GM21737 (cell line): ENCODE measurements at regions not wholly inside any gene's neighbourhood (a gene's known extent, or its start where the extent isn't known, plus 50 kb on each side); places are given as distances from the start of the nearest gene placed in this dataset.
"Not testable (repeated sequence)": the region's sequence is repeated elsewhere in the genome, so short reads cannot be mapped to it uniquely, and the experiment has no call there.

Experiments
- ATAC-seq: cut with Tn5 transposase; IDR thresholded peaks from one replicate; pipeline ENCODE4 v1.9.1; 2021; ENCODE audit warnings: mild to moderate bottlenecking, moderate library complexity; ENCODE audit not compliant: unreplicated experiment

DNA sequence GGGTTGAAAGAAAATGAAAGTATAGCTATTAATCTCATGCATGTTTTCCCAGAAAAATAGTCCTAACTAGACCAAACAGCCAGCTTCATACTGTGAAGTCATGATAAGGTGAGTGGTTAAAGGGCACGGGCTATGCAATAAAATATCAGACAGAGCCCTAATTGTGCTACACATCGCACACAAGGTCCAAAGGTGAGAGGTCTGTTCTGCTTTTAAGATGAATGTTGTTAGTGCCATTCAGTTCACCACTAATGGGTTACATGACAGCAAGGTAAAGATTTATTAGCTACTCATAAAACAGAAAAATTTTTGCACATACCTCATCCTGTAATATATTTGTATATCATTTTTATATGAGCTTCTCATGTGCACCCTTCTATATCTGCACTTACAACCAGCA, 105.0 kb upstream of the STK17B start:
- ATAC-seq: no peak

DNA sequence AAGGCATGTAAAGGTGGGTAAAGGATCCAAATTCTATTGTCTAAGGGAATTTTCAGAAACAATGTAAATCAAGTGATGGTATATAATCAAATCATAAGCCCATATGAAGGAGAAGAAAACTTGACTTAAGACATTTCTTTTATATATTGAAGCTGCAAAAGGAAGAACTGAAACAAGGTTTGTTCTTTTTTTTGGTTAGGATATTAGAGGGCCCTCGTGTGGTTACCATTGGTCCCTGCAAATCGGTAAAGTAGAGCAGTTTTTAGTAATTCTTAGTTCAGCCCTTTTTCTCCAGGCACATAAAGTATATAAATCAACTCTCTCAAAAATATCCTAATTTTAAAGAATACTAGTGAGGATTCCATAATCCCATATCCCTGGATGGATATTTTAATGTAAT, 105.6 kb upstream of the STK17B start:
- ATAC-seq: no peak

DNA sequence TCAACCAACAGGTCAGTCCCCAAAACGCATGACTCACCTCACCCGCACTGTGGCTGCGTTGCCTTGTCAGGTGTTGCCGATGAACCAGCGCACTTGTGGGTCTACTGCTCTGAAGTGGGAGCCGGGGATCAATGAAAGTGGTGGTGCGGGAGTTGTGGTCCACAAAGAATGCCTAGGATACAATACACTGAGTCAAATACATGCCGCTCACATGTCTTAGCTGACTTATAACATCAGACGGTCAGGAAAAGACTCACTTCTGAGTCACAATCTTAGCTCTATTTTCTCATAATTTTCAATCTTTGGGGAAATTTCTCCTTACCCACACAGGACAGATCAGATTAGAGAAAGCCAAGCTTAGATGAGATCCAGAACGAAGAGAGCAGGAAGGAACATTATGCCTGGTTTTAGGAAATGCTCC, 107.1 kb upstream of the STK17B start:
- ATAC-seq: no peak

DNA sequence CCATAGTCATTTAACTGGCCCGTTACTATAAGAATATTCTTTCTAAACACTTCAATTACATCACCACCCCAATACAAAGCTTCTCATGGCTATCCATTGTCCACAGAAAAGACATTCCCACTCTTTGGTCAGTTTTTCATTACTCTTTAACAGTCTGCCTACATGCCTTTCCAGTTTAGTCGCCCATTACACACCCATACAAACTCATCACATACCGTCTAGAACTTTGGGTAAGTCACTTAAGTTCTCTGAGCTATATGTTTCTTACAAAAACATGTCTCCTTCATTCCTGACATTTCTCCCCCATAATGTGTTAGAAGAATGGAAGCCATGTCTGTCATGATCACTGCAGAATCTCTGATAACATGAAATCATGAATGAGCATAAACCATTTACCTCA, 108.2 kb upstream of the STK17B start:
- no peak for ATAC-seq

DNA sequence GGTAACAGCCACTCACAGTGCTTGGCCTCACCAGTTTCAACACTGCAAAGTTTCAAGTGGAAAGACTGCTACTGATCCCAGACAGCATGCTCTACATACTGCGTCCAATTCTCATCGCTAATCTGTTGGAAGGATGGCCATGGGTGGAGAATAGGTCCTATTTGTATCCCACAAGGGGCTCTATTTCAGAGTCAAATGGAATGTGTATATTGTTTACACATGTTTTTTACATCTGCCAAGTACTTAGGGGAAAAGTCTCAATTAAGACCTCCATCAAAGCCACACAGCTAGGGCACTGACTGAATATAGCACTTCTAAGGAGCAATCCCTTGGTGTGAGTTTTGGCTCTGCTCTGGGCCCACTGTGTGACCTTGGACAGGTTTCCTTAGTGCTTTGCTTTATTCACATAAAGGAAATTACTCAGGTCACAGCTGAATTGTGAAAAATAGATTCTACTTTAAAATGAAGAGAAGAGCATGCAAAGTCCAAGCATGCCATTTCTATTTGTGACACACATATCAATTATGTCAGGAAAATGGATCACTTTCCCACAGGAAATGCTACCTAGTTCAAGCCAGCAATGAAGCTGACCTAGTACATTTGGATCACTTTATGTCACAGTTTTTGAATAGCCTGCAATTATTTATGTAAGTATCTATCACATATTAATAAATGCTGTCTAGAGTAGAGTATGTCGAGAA, 112.9 kb upstream of the STK17B start:
- ATAC-seq: no peak

DNA sequence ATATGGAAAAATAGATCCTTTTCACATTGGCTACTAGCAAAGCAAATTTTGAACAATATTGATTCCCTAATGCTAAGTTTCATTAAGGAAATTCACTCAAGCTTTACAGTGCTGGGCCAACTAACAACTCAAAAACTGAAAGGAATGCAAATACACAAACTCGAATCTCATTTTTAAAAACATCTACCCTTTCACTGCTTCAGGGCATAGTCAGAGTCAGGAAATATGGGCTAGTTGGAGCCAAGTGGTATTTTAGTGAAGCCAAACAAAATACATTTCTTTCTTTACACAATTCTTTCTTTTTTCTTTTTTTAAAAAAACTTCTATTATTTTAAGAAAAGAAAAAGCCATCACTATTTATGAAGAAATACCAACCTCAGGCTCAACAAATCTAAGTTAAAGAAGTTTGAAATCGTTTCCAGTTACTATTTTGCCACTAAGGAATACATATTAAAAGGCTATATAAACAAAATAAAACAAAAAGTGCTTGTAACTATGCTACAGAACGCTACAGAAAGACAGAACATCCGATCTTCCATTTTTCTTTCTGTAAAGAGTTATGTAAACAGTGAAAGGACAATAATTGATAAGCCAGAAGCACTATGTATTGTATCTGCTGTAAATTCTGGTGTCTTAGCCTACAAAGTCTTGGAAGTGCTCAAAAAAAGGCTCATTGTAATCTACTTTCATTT, 113.6 kb upstream of the STK17B start:
- ATAC-seq: no peak

DNA sequence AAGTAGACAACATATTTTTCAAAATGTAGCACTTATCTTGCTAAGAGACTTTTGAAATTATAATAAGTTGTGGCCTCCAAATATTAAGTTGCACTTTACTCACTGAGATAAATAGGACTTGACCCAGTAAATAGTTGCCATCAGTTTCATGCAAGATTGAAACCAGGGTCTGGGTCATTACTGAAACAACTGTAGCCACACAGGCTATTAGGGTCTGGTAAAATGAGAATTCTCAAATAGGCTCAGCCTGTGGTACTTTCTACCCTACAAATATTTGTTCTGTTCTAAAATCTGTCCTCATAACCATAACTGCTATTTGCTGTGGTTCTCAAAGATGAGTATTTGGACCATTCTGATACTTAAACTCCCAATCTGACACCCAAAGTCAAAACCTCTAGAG, 115.4 kb upstream of the STK17B start:
- no peak for ATAC-seq

DNA sequence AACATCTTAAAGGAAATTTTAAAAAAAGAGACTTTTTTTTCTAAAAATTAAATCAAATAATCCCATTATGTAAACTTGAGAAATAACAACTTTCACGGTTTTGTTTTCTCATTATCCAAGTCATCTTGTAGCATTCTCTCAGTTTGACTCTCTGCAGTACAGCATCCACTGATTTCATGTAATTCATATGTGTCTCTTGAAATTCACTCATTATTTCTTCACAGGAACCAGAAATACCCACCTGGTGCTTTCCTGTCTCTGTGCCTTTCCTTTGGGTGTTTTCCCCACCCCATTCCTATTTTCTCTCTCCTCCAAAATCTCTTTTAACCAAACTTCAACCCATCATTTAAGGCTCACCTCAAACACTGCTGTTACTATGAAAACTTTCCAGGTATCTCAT, 116.1 kb upstream of the STK17B start:
- no peak for ATAC-seq

DNA sequence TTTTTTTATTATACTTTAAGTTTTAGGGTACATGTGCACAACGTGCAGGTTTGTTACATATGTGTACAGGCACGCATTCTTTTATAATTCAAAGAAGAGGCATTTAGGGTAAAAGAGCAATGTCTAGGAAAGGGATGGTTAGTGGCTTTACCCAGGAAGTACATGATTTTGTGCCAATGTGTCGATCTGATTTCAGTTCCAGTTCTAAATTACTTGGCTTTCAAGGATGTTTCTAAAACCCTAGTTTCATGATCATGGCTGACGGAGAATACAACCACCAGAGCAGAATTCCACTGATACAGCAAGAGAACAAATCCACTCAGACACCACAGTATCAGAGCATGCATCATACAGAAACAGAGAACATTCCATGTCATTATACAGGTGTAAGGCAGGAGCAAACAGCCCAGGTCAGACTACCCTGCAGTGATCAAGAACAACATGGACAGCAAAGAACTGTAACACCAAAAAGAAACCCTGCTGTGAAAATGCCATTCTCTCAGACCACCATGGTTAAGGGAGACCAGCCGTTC, 116.7 kb upstream of the STK17B start:
- no peak for ATAC-seq

DNA sequence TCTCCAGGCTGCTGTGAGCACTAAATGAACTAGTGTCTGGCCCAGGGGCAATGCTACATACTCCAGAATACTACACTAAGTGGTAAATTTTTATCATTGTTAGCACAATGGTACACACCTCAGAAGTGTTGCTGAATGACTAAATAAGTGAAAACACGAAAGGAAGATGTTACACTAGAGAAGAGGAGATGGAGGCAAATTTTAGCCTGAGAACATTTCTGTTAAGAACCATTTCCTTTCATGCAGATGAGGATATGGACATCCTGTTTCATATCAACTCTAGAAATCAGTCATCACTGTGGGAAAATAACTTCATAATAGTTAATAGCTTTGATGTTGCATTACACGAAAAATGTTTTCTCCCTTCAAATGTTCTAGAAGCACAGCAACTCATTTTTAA, 117.6 kb upstream of the STK17B start:
- ATAC-seq: peak; percentile 34

DNA sequence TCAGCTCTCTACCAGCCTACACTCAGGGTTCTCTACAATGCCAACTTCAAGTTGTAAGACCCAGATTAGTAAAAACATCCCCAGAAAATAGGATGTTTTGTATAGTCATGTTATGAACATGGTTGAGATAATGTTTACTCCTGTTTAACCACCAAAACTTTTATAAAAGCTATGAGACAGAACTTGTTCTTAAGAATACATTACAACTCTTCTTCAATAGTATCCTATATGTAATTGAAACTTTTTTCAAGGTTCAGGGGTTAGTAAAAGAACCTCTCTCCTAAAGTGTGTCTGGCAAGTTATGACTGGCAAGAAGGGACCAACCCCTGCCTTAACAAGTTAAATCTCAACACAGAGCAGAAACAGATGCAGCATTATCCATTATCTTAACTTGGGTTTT, 118.8 kb upstream of the STK17B start:
- no peak for ATAC-seq

DNA sequence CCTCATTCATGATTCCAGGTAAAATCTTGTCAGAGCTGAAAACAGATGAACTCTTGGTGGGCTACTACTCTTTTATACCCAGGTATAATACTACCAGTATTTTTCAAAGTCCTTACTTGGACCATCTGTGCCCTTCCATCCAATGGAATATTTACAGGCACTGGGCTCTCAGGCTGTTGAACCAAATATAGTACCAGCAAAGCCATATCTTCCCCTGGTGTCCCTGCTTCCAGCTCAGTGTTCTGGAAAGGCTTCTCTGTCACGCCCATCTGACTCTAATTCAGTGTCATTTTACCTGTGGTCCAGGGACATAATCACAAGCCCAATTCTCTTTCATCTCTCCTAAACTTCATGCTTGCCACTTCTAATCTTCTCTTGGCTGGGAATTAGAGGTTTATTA, 119.2 kb upstream of the STK17B start:
- ATAC-seq: no peak

DNA sequence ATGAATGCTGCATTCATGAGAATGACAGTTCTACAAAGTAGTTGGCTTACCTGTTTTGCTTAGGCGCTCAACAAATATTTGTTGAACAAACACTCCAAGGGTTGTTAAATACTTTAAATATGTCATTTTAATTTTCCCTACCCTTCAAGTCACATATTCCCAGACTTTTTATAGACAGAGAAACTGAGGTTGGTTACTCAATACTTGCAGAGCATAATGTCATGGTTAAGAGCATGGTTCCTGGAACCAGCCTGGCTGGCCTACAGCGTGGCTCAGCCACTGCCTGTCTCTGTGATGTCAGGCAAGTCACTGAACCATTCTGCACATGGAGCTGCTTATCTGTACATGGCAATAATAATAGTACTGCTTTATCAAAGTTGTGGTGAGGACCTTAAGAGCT, 120.0 kb upstream of the STK17B start:
- peak; percentile 19 for ATAC-seq

DNA sequence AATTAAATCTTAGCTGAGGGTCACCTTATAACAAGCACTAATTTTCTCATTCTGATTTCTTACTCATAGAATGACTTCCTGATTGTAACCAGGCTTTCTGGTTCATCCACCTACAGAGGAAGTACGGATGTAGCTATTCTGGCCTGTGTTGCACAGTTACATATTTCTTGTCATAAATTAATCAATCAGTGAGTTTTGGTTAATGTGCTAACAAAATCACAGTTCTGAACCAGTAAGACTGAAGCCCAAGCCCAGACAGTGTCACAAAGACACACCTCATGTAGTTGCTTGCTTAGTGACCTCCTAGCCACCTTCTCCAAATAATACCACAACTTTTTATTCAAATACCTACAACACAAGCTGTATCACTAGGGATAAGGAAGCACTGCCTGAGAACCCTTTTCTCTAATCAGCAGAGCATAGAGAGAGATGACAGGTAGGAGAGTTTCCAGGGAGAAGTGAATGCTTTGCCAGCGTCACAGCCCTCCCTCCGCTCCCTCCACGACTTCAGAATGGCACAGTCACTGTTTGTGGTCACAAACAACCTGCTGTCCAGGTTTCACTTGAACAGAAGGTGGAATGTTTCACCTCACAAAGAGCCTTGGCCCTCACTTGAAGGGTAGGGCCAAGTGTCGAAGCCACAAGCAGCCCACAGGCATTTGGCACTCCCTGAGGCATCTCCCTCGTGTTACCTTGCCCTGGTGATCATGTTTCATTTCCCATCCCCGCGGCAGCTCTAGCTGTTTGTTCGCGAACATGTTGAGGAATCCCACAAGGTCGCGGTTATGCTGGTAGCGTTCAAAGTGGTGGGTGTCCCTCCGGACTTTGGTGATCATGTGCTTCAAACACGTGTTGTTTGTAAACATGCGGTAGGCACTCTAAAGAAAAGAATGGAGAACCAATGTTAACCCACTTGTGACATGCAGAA, 120.8 kb upstream of the STK17B start:
- ATAC-seq: peak; percentile 47

DNA sequence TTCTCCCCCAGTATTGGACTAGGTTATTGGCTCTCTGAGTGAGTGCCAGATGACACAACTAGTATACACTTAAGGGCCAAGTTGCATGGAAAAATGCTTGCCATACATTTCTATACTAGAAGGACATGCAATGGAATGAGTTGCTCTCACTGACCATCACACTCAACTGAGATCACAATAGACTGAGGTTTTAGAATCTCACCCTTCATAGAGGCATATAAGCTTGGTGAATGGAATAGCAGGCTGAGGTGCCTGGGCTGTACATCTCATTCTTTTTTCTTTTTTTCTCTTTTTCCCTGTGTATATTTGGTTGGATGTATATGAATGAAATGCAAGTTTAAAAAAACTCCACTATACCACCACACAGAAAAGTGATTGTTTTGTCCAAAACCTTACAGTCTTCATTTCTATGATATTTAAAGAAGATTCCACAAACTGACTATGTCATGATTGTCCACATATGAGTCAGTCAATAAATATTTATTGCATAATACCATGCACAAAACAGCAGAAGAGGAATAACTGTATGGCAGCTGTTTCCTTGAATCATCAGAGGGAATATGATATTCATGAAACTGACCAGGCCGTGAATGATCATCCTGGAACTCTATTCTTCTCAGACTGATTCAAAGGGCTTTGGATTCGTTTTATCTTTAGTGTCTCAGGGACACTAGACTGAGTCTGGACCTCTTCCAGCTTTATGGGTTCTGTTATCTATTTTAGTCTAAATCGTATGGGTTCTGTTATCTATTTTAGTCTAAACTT, 122.6 kb upstream of the STK17B start:
- ATAC-seq: no peak

DNA sequence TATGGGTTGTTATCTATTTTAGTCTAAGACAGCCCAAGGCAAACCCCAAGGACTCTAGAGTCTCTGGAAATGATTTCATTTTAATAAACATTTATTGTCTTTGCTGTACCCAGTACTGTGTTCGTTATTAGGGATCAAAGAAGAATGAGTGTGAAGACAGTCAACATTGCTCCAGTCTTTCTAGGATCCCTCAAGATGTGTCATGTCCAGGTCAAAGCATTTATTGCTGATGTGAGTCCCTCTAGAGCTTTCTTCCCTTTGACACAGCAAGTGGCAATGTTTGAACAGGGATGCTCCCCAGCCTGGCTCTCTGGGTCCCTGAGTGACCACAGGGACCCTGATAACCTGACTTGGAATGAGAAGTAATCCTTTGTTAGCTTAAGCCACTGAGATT, 123.1 kb upstream of the STK17B start:
- ATAC-seq: no peak

DNA sequence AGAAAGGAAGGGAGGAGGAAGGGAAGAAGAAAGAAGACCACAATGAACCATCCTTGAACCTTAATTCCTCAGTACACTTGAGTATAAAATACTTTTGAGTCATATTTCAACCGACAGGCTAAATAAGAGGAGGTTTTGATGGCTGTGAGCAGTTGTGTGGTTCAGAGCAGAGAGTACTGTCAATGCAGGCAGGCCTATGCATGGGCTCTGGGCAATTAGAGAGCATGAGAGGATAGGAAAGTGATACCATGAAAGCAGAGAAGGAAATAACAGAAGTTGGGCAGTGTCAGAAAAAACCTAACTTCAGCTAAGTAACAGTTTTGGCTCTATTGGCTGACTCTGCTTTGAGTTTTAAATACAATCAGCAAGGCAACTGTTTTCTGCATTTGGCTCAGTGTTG, 123.6 kb upstream of the STK17B start:
- ATAC-seq: no peak

DNA sequence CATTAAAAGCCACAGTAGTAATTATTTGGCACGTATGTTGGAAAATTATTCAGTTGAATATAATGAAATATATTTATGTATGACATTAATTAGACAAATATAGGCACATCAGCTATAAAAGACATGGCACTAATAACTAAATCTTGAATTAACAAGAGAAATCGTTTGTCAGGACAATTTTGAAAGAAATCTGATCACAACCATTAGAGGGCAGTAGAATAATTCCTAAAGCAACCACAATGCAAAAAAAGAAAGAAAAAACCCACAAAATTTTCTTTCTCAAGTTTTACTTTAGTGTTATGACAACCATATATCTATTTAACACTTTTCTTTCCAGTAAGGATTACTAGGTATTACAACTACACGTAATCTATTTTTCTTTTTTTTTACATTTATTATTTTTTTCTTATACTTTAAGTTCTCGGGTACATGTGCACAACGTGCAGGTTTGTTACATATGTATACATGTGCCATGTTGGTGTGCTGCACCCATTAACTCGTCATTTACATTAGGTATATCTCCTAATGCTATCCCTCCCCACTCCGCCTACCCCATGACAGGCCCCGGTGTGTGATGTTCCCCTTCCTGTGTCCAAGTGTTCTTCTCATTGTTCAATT, 126.8 kb upstream of the STK17B start:
- ATAC-seq: not testable (repeated sequence)

DNA sequence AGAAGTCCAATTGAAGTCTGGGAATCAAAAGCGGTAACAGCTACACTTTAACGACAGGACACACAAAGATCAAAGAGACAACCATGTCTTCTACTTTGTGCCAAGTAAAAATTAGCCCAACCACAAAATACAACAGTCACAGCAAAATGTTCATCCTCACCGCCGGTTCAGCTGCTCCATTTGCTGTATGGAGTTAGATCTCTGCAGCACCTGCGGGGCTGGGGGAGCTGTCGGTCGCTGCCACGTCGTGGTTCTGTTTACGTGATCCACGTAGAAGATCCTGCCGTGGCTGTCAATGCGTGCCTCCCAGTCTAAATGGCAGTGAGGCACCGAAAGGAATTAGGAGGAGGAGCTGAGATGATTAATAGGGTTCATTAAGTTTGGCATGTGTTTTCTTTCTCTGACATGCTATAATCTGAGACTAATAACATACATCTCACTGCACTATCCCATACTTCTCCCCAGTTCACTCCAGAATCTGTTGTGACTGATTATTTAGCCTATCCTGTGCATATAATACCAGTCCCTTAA, 136.5 kb upstream of the STK17B start:
- ATAC-seq: no peak

DNA sequence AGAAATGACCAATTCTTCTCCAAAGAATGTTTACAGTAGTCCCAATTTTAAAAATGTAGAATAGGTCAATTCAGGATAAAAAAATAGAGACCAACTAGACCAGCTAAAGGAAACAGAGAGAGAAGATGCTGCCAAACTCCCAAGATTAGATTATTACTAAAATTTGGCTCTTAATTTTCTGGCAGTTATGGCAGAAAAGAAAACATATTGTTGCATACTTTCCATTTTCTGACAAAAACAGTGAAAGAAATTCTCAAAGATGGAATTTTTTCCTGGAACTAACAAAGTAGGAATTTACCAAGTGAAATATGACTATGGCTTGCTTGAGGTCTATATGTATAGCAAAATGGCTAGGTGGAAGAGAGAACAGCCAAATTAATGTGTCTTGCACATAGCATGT, 138.3 kb upstream of the STK17B start:
- no peak for ATAC-seq
